ENCODE measurements at regions not wholly inside any gene's neighbourhood (a gene's known extent, or its start where the extent isn't known, plus 50 kb on each side); places are given as distances from the start of the nearest gene placed in this dataset.

DNA sequence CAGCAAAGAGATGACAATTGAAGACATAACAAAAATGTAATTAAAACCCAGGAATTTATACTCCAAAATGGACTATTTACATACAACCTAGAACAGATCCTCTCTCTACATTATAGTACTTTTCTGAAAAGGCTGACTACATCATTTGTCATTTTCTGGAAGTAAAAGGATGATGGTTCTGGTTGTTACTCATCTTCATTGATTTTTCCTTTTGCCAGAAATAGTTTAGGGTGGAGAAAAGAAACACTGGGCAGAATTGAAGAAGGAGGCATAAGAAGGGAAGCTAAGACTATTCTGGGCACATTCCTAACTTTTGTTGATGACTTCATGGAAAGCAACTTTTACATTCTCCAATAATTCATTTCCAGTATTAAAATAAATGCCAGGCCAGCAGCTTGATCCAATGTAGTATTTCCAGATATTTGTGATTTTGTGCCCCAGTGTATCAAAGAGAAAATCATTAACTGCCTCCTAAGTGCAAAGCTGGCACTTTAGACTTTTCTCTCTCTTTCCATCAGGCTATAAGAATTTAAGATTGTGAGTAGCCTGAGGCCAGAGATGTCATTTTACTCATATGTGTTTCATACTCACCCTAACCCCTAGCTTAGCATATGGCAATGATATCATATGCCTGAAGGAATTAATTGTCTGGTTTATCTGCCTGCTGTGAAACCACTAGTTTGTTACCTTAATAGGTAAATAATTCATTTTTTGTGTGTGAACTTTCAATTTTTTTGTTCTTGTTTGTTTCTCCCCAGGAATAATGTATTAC lies 369.5 kb upstream of the LYPLAL1 start:
- no peak for TF ChIP-seq POLR2A (IDR thresholded peaks at IDR 0.05; ENCODE audit: low read depth, low read length)
- TF ChIP-seq POLR2AphosphoS5 (IDR thresholded peaks at IDR 0.05; ENCODE audit: low read depth, low read length) = no peak
- no peak for TF ChIP-seq TAF1 (IDR thresholded peaks at IDR 0.05; ENCODE audit: low read depth, low read length)
- no peak for TF ChIP-seq SPI1 (IDR thresholded peaks at IDR 0.05; ENCODE audit: low read depth, low read length)
- TF ChIP-seq POU2F2 (IDR thresholded peaks at IDR 0.05; ENCODE audit: low read depth, low read length) = no peak
- no peak for TF ChIP-seq PAX5 (IDR thresholded peaks at IDR 0.05; ENCODE audit: insufficient read depth, low read length, severe bottlenecking)
